ENCODE measurements at regions not wholly inside any gene's neighbourhood (a gene's known extent, or its start where the extent isn't known, plus 50 kb on each side); places are given as distances from the start of the nearest gene placed in this dataset.
"Not testable (repeated sequence)": the region's sequence is repeated elsewhere in the genome, so short reads cannot be mapped to it uniquely, and the experiment has no call there.

- no peak for DNase-seq
Observed at GRCh38 chr3:106083207-106083606, 214.4 kb upstream of the CBLB start.

GRCh38 chr3:106083854-106084253, 215.0 kb upstream of the CBLB start:
- DNase-seq: no peak

- DNase-seq: no peak
Observed at GRCh38 chr3:106086038-106086437, 217.2 kb upstream of the CBLB start.

- no peak for DNase-seq
Observed at GRCh38 chr3:106086636-106087035, 217.8 kb upstream of the CBLB start.

GRCh38 chr3:106088304-106088703, 219.5 kb upstream of the CBLB start:
- DNase-seq: no peak

- DNase-seq: no peak
Observed at GRCh38 chr3:106088899-106089298, 220.1 kb upstream of the CBLB start.

- no peak for DNase-seq
Observed at GRCh38 chr3:106089806-106090205, 221.0 kb upstream of the CBLB start.

- DNase-seq: no peak
Observed at GRCh38 chr3:106092792-106093191, 224.0 kb upstream of the CBLB start.

- DNase-seq: no peak
Observed at GRCh38 chr3:106093616-106094015, 224.8 kb upstream of the CBLB start.

- no peak for DNase-seq
Observed at GRCh38 chr3:106097817-106098435, 229.1 kb upstream of the CBLB start.

GRCh38 chr3:106103383-106103782, 234.6 kb upstream of the CBLB start:
- no peak for DNase-seq

- no peak for DNase-seq
Observed at GRCh38 chr3:106104078-106104477, 235.3 kb upstream of the CBLB start.

GRCh38 chr3:106108925-106109324, 240.1 kb upstream of the CBLB start:
- no peak for DNase-seq

GRCh38 chr3:106112561-106112960, 243.7 kb upstream of the CBLB start:
- DNase-seq: not testable (repeated sequence)

- no peak for DNase-seq
Observed at GRCh38 chr3:106113747-106114146, 244.9 kb upstream of the CBLB start.

GRCh38 chr3:106114220-106114619, 245.4 kb upstream of the CBLB start:
- DNase-seq: no peak

- DNase-seq: no peak
Observed at GRCh38 chr3:106114848-106115247, 246.0 kb upstream of the CBLB start.

- DNase-seq: no peak
Observed at GRCh38 chr3:106115557-106115956, 246.7 kb upstream of the CBLB start.

GRCh38 chr3:106116733-106117489, 248.1 kb upstream of the CBLB start:
- no peak for DNase-seq

- DNase-seq: no peak
Observed at GRCh38 chr3:106117490-106117858, 248.7 kb upstream of the CBLB start.

- DNase-seq: no peak
Observed at GRCh38 chr3:106119614-106120082, 250.8 kb upstream of the CBLB start.

- DNase-seq: no peak
Observed at GRCh38 chr3:106120356-106120755, 251.5 kb upstream of the CBLB start.

GRCh38 chr3:106121491-106122289, 252.9 kb upstream of the CBLB start:
- no peak for DNase-seq

- no peak for DNase-seq
Observed at GRCh38 chr3:106124818-106125217, 256.0 kb upstream of the CBLB start.
